ENCODE measurements at regions not wholly inside any gene's neighbourhood (a gene's known extent, or its start where the extent isn't known, plus 50 kb on each side); places are given as distances from the start of the nearest gene placed in this dataset.

DNA sequence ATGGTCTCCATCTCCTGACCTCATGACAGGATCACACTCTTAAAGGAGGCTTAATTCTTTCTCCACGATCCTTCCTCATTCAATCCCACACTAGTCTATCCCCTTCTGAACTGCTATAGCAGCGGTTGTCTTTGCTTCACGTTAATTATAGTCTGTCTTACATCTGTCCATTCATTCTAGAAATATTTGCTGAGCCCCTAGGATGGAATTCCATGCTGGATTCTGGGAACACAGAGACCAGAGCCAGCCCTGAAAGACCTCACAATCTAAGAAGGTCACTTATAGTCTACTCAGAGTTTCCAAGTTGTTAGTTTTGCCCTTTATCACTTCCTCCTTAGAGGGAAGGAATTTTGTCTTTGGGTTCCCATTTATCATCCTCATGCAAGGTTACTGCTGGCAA lies 193.5 kb downstream of the GAS1 start:
- H3K9ac ChIP-seq (ENCODE audit: insufficient read depth in 1 of 2, low read length in 2 of 2): no peak overlapping the region

DNA sequence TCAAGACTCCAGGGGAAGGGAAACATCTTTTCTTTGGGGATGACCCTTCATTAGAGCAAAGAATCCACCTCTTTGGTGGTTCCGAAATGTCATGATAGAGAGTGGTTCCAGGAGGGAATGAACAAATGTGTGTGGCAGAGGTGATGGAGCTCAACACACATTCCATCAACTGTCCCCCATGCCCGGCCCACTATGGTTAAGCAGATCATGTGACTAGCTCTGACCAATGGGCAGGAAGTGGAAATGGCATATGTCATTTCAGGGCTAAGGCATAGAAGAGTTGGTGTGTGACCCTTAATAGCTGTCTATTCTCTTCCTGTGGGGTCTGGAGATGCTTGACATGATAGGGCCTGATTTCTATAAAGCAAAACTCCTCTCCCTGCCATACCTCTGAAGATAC lies 194.6 kb downstream of the GAS1 start:
- no peak overlapping the region for H3K27ac ChIP-seq (ENCODE audit: low read depth in 1 of 2, low read length in 1 of 2)
- peaks cover 0 to 40% (median 18%) of the 10 kb centered on the region in 5 donors for H3K4me1 ChIP-seq (ENCODE audit: control insufficient read depth in 5 of 5, insufficient read depth in 5 of 5, low read length in 5 of 5)
- H3K36me3 ChIP-seq (ENCODE audit: control insufficient read depth in 4 of 4, insufficient read depth in 4 of 4, low read length in 4 of 4): no peaks in the 10 kb centered on the region
- no peak overlapping the region for H3K9ac ChIP-seq (ENCODE audit: insufficient read depth in 1 of 2, low read length in 2 of 2)
- no peaks in the 10 kb centered on the region for H3K27me3 ChIP-seq (ENCODE audit: control insufficient read depth in 3 of 3, insufficient read depth in 3 of 3, low read length in 2 of 3)
- DNase-seq (no peak), ATAC-seq (ENCODE audit: insufficient read depth, low FRiP score) (no peak)
- no peak overlapping the region for H3K4me3 ChIP-seq
- H3K9me3 ChIP-seq (ENCODE audit: control insufficient read depth in 4 of 4, insufficient read depth in 3 of 4, low read length in 3 of 4): peaks cover 0 to 2% (median 0%) of the 10 kb centered on the region in 4 donors
- no peak for TF ChIP-seq CTCF (IDR thresholded peaks at IDR 0.05; ENCODE audit: control extremely low read depth, extremely low read depth)
- whole genome bisulfite sequencing, 2 donors: 86 to 93% methylated on average over 2 of the region's 2 CpGs

More for the DNA sequence above, 193.5 kb downstream of the GAS1 start:
- H3K4me3 ChIP-seq: no peak overlapping the region
- DNase-seq (no peak), ATAC-seq (ENCODE audit: insufficient read depth, low FRiP score) (no peak)
- no peak for TF ChIP-seq CTCF (IDR thresholded peaks at IDR 0.05; ENCODE audit: control extremely low read depth, extremely low read depth)
- 82 to 95% methylated on average over 3 of the region's 3 CpGs for WGBS, 2 donors
- H3K27ac ChIP-seq (ENCODE audit: low read depth in 1 of 2, low read length in 1 of 2): no peak overlapping the region
- peaks cover 0 to 2% (median 0%) of the 10 kb centered on the region in 4 donors for H3K9me3 ChIP-seq (ENCODE audit: control insufficient read depth in 4 of 4, insufficient read depth in 3 of 4, low read length in 3 of 4)
- H3K36me3 ChIP-seq (ENCODE audit: control insufficient read depth in 4 of 4, insufficient read depth in 4 of 4, low read length in 4 of 4): no peaks in the 10 kb centered on the region
- no peaks in the 10 kb centered on the region for H3K27me3 ChIP-seq (ENCODE audit: control insufficient read depth in 3 of 3, insufficient read depth in 3 of 3, low read length in 2 of 3)
- H3K4me1 ChIP-seq (ENCODE audit: control insufficient read depth in 5 of 5, insufficient read depth in 5 of 5, low read length in 5 of 5): peaks cover 0 to 40% (median 18%) of the 10 kb centered on the region in 5 donors

GRCh38 chr9:86751956-86752355 lies 195.3 kb downstream of the GAS1 start:
- H3K27ac ChIP-seq (ENCODE audit: low read depth in 1 of 2, low read length in 1 of 2): no peak overlapping the region
- H3K9me3 ChIP-seq (ENCODE audit: control insufficient read depth in 4 of 4, insufficient read depth in 3 of 4, low read length in 3 of 4): peaks cover 0 to 2% (median 0%) of the 10 kb centered on the region in 4 donors
- ATAC-seq (ENCODE audit: insufficient read depth, low FRiP score): no peak
- no peak overlapping the region for H3K4me3 ChIP-seq
- H3K36me3 ChIP-seq (ENCODE audit: control insufficient read depth in 4 of 4, insufficient read depth in 4 of 4, low read length in 4 of 4): no peaks in the 10 kb centered on the region
- peaks cover 0 to 40% (median 18%) of the 10 kb centered on the region in 5 donors for H3K4me1 ChIP-seq (ENCODE audit: control insufficient read depth in 5 of 5, insufficient read depth in 5 of 5, low read length in 5 of 5)
- no peaks in the 10 kb centered on the region for H3K27me3 ChIP-seq (ENCODE audit: control insufficient read depth in 3 of 3, insufficient read depth in 3 of 3, low read length in 2 of 3)
- no peak overlapping the region for H3K9ac ChIP-seq (ENCODE audit: insufficient read depth in 1 of 2, low read length in 2 of 2)
- TF ChIP-seq CTCF (IDR thresholded peaks at IDR 0.05; ENCODE audit: control extremely low read depth, extremely low read depth): no peak
- WGBS, 2 donors: 94% methylated on average over 5 of the region's 5 CpGs
- DNase-seq: no peak

DNA sequence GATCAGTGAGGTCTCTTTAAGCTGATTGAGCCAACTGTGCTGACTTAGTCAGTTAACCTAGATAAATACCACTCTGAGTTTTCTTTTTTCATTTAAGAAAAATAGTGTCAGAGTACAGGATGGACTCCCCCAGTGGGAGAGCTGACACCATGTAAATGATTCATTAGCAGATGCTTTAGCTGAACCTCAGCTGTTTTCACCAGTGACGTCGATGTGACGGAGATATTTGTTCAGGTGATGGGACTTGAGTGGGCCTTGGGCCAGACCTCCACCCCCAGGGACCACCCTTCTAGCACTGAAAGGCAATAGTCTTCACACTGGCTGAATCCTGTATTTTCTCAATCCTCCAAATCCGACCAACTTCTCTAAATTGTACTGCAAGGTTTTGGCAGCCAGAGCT lies 196.1 kb downstream of the GAS1 start:
- DNase-seq: no peak
- no peaks in the 10 kb centered on the region for H3K27me3 ChIP-seq (ENCODE audit: control insufficient read depth in 3 of 3, insufficient read depth in 3 of 3, low read length in 2 of 3)
- no peak overlapping the region for H3K4me3 ChIP-seq
- 90 to 94% methylated on average over 4 of the region's 4 CpGs for WGBS, 2 donors
- no peak for ATAC-seq (ENCODE audit: insufficient read depth, low FRiP score)
- peaks cover 0 to 2% (median 0%) of the 10 kb centered on the region in 4 donors for H3K9me3 ChIP-seq (ENCODE audit: control insufficient read depth in 4 of 4, insufficient read depth in 3 of 4, low read length in 3 of 4)
- H3K36me3 ChIP-seq (ENCODE audit: control insufficient read depth in 4 of 4, insufficient read depth in 4 of 4, low read length in 4 of 4): no peaks in the 10 kb centered on the region
- H3K4me1 ChIP-seq (ENCODE audit: control insufficient read depth in 5 of 5, insufficient read depth in 5 of 5, low read length in 5 of 5): peaks cover 0 to 40% (median 18%) of the 10 kb centered on the region in 5 donors
- no peak overlapping the region for H3K27ac ChIP-seq (ENCODE audit: low read depth in 1 of 2, low read length in 1 of 2)
- no peak overlapping the region for H3K9ac ChIP-seq (ENCODE audit: insufficient read depth in 1 of 2, low read length in 2 of 2)
- TF ChIP-seq CTCF (IDR thresholded peaks at IDR 0.05; ENCODE audit: control extremely low read depth, extremely low read depth): no peak

All from lung (tissue), 11 donors.